CD4-positive, alpha-beta T cell (primary cell): ENCODE measurements at regions not wholly inside any gene's neighbourhood (a gene's known extent, or its start where the extent isn't known, plus 50 kb on each side); places are given as distances from the start of the nearest gene placed in this dataset.

Source experiments
- ATAC-seq: fragments of 200-7000 bp; cut with Tn5 transposase; one replicate; pipeline ENCODE4 v1.10.0; 2022; ENCODE audit warnings: mild to moderate bottlenecking; ENCODE audit not compliant: poor library complexity
- CTCF ChIA-PET: fragments of 350-600 bp; sonication (Branson Sonifier 250); formaldehyde crosslinking; loops from one replicate; lab custom pipeline; 2021; ENCODE audit warnings: antibody characterized with exemption, inconsistent platforms; lab: Charles Lee
- POLR2A ChIA-PET: fragments of 350-600 bp; sonication (Branson Sonifier 250); formaldehyde crosslinking; loops from one replicate; lab custom pipeline; 2021; ENCODE audit warnings: antibody characterized with exemption, inconsistent platforms; lab: Charles Lee
- DNase-seq, 14 experiments: peaks; one replicate each; pipeline ENCODE4 v3.0.0-alpha.2; 2013 to 2020; ENCODE audit warnings: mixed read lengths in 2 of 14
- H3K27ac ChIP-seq, 2 donors: one replicate each; pipeline versions ENCODE4 v1.5.1 to v1.7.0; 2013; ENCODE audit warnings: low read length in 2 of 2, low read depth in 1 of 2, mild to moderate bottlenecking in 1 of 2
- H3K27me3 ChIP-seq, 2 experiments: 1 replicate in 1 of 2; 2 replicates in 1 of 2; pipeline versions ENCODE4 v1.6.1 to v1.7.0; 2013; ENCODE audit warnings: low read length in 2 of 2, control low read depth in 1 of 2, mild to moderate bottlenecking in 1 of 2, moderate library complexity in 1 of 2; ENCODE audit not compliant: insufficient read depth in 2 of 2, control insufficient read depth in 1 of 2
- H3K36me3 ChIP-seq: one replicate; pipeline ENCODE4 v1.6.1; 2013; ENCODE audit warnings: low read length, control low read depth; ENCODE audit not compliant: insufficient read depth
- H3K4me1 ChIP-seq: one replicate; pipeline ENCODE4 v1.6.1; 2013; ENCODE audit warnings: low read length, control low read depth; ENCODE audit not compliant: insufficient read depth
- H3K4me3 ChIP-seq: one replicate; pipeline ENCODE4 v1.5.1; 2013; ENCODE audit warnings: mild to moderate bottlenecking, low read length, moderate library complexity
- H3K9me3 ChIP-seq, 2 experiments: 1 replicate in 1 of 2; 2 replicates in 1 of 2; pipeline versions ENCODE4 v1.6.1 to v1.7.0; 2013; ENCODE audit warnings: low read length in 2 of 2, mild to moderate bottlenecking in 2 of 2, control low read depth in 1 of 2, moderate library complexity in 1 of 2; ENCODE audit not compliant: control insufficient read depth in 1 of 2, insufficient read depth in 1 of 2
- H3K27ac Mint-ChIP-seq: one replicate; pipeline ENCODE4 v1.8.0; 2020; ENCODE audit warnings: mixed read lengths
- H3K27me3 Mint-ChIP-seq: one replicate; pipeline ENCODE4 v1.8.0; 2021; ENCODE audit warnings: mixed read lengths
- H3K36me3 Mint-ChIP-seq: one replicate; pipeline ENCODE4 v1.8.0; 2021; ENCODE audit warnings: low read depth, mixed read lengths
- H3K4me1 Mint-ChIP-seq: one replicate; pipeline ENCODE4 v1.8.0; 2021; ENCODE audit warnings: low read depth, mixed read lengths
- H3K4me3 Mint-ChIP-seq: one replicate; pipeline ENCODE4 v1.8.0; 2020; ENCODE audit warnings: mild to moderate bottlenecking, mixed read lengths
- H3K9me3 Mint-ChIP-seq: one replicate; pipeline ENCODE4 v1.8.0; 2020; ENCODE audit warnings: mixed read lengths
- intact Hi-C, 2 experiments: fragments of 100-400 bp; cut with DNase I in 1 of 2; cut with micrococcal nuclease in 1 of 2; formaldehyde crosslinking; loops; one replicate each; pipeline versions ENCODE4 v1.15.1 to v1.9.0; 2023 to 2025; cut with DNase I, micrococcal nuclease
- TF ChIP-seq, protein P1 (sequence below): fragments of 200-600 bp; IDR thresholded peaks from one replicate; pipeline ENCODE4 v1.8.0; 2022; ENCODE audit warnings: antibody characterized with exemption, mild to moderate bottlenecking

DNA sequence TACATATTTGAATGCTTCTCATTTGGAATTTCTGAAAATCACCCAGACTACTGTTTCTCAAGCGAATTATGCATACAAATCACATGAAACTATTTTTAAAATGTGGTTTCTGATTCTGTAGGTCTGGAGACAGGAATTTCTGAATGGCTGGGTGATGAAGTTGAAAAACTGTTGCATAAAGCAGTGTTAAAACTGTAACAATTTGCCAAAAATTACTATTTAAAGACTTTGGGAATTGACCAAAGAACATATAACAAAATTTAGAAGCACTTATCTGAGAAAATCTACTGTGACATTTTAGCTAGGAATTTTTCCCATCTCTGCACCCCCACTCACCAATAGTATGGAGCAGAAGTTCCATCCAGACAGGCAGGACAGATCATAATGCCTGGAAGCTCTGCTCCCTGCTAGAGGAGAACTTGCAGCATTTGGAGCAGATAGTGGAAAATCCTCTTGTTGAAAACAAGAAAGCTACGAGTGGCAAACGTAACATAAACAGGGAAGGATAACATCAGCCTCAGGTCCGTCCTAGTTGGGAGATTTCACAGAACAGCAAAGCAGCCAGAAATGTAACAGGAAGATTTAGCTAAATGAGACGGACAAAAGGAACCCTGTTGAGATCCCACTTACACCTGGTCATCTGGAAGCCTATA is 132.3 kb upstream of the MCTP2 start:
- no peak for ATAC-seq
- no peaks in the 10 kb centered on the region for H3K9me3 ChIP-seq
- H3K27ac Mint-ChIP-seq: no peak overlapping the region
- TF ChIP-seq, protein P1, sequence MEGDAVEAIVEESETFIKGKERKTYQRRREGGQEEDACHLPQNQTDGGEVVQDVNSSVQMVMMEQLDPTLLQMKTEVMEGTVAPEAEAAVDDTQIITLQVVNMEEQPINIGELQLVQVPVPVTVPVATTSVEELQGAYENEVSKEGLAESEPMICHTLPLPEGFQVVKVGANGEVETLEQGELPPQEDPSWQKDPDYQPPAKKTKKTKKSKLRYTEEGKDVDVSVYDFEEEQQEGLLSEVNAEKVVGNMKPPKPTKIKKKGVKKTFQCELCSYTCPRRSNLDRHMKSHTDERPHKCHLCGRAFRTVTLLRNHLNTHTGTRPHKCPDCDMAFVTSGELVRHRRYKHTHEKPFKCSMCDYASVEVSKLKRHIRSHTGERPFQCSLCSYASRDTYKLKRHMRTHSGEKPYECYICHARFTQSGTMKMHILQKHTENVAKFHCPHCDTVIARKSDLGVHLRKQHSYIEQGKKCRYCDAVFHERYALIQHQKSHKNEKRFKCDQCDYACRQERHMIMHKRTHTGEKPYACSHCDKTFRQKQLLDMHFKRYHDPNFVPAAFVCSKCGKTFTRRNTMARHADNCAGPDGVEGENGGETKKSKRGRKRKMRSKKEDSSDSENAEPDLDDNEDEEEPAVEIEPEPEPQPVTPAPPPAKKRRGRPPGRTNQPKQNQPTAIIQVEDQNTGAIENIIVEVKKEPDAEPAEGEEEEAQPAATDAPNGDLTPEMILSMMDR: no peak
- no peaks in the 10 kb centered on the region for H3K27me3 ChIP-seq
- intact Hi-C loops: no loop called here
- H3K9me3 Mint-ChIP-seq: no peaks in the 10 kb centered on the region
- no peak overlapping the region for H3K4me3 ChIP-seq
- DNase-seq: no peak
- H3K36me3 ChIP-seq: no peaks in the 10 kb centered on the region
- H3K4me1 ChIP-seq: no peaks in the 10 kb centered on the region
- H3K4me1 Mint-ChIP-seq: no peaks in the 10 kb centered on the region
- H3K27me3 Mint-ChIP-seq: peaks cover 24% of the 10 kb centered on the region
- POLR2A ChIA-PET: no interaction called here
- no peak overlapping the region for H3K4me3 Mint-ChIP-seq
- H3K27ac ChIP-seq: no peak overlapping the region
- H3K36me3 Mint-ChIP-seq: no peaks in the 10 kb centered on the region
- CTCF ChIA-PET: no interaction called here

DNA sequence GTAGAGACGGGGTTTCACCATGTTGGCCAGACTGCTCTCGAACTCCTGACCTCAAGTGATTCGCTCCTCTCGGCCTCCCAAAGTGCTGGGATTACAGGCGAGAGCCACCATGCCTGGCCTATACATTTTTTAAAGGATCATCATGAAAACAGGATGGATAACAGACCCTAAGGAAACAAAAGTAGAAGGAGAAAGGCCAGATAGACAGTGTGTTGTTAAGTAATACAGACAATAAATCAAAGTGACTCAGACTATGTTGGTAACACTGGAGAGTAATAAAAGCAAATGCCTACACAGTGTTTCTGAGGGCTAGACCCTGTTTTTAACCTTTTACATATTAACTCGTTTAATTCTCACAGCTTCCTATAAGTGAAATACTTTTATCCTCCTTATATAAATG is 133.8 kb upstream of the MCTP2 start:
- H3K36me3 Mint-ChIP-seq: no peaks in the 10 kb centered on the region
- TF ChIP-seq, protein P1: no peak
- H3K27me3 Mint-ChIP-seq: peaks cover 22% of the 10 kb centered on the region
- ChIA-PET CTCF (no interaction called here), POLR2A (no interaction called here)
- no peaks in the 10 kb centered on the region for H3K9me3 Mint-ChIP-seq
- intact Hi-C loops: no loop called here
- Histone ChIP-seq H3K27ac (no peak overlapping the region), H3K27me3 (no peaks in the 10 kb centered on the region), H3K4me1 (no peaks in the 10 kb centered on the region), H3K36me3 (no peaks in the 10 kb centered on the region), H3K4me3 (no peak overlapping the region), H3K9me3 (no peaks in the 10 kb centered on the region)
- no peak overlapping the region for H3K4me3 Mint-ChIP-seq
- no peak for ATAC-seq
- H3K27ac Mint-ChIP-seq: no peak overlapping the region
- DNase-seq: no peak
- no peaks in the 10 kb centered on the region for H3K4me1 Mint-ChIP-seq

DNA sequence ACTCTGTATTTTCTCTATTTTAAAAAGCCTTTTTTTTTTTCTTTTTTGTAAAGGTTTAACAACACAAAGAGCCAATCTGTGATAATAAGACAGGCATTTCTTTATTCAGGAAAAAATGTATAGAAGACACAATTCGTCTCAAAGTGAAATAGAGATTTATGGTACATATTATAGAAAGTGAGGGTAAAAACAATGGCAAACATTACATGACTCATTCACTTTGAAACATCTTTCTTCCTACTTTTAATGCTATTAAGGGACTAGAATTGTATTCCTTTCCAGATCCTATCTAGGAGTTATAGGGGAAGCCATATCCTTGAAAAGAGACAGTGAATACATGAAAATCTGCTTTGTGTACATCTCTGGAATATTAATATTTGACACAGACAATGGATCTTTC is 137.1 kb upstream of the MCTP2 start:
- H3K9me3 Mint-ChIP-seq: no peaks in the 10 kb centered on the region
- H3K4me1 Mint-ChIP-seq: no peaks in the 10 kb centered on the region
- H3K27me3 ChIP-seq: no peaks in the 10 kb centered on the region
- no peak overlapping the region for H3K27ac Mint-ChIP-seq
- H3K36me3 ChIP-seq: no peaks in the 10 kb centered on the region
- POLR2A ChIA-PET: no interaction called here
- H3K27ac ChIP-seq: no peak overlapping the region
- no peaks in the 10 kb centered on the region for H3K4me1 ChIP-seq
- ATAC-seq: no peak
- H3K4me3 ChIP-seq: no peak overlapping the region
- DNase-seq: no peak
- H3K27me3 Mint-ChIP-seq: peaks cover 20% of the 10 kb centered on the region
- TF ChIP-seq, protein P1: no peak
- no peak overlapping the region for H3K4me3 Mint-ChIP-seq
- H3K36me3 Mint-ChIP-seq: no peaks in the 10 kb centered on the region
- CTCF ChIA-PET: no interaction called here
- intact Hi-C loops: no loop called here
- no peaks in the 10 kb centered on the region for H3K9me3 ChIP-seq
